HG02885 (cell line): ENCODE measurements at regions not wholly inside any gene's neighbourhood (a gene's known extent, or its start where the extent isn't known, plus 50 kb on each side); places are given as distances from the start of the nearest gene placed in this dataset.
A peak's percentile ranks its signal among the peaks of the same experiment; 100 is the strongest.

Source experiments
- ATAC-seq: cut with Tn5 transposase; IDR thresholded peaks from one replicate; pipeline ENCODE4 v1.9.1; 2021; ENCODE audit warnings: mild to moderate bottlenecking; ENCODE audit not compliant: unreplicated experiment, poor library complexity

DNA sequence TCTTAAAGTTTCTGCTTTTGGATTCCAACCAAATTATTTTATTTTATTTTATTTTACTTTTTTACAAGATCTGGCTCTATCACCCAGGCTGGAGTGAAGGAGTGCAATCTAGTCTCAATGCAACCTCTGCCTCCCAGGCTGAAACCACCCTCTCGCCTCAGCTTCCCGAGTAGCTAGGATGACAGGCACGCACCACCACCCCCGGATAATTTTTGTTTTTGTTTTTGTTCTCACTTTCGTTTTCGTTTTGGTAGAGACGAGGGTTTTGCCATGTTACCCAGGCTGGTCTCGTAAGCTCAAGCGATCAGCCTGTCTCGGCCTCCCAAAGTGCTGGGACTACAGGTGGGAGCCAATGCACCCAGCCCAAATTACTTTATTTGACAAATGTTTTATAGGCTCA is 219.8 kb downstream of the ETS1 start:
- ATAC-seq = peak; percentile 78

DNA sequence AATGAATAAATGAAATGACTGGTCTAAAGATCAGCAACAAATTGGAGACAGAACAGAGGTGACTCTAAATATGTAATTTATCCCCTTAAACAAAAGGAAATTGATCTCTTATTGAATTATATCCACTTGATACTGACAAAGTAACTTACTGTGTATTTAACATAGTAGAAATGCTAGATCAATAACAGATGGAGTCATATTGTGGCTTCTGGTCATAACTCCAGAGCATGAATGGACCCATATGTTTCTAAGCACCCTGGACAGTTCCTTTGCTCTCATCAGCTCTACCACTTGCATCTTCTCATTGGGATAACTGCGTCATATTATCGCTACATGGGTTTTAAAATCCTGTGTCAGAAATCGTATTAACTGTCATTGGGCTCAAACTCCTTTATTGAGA is 222.3 kb downstream of the ETS1 start:
- ATAC-seq = no peak

DNA sequence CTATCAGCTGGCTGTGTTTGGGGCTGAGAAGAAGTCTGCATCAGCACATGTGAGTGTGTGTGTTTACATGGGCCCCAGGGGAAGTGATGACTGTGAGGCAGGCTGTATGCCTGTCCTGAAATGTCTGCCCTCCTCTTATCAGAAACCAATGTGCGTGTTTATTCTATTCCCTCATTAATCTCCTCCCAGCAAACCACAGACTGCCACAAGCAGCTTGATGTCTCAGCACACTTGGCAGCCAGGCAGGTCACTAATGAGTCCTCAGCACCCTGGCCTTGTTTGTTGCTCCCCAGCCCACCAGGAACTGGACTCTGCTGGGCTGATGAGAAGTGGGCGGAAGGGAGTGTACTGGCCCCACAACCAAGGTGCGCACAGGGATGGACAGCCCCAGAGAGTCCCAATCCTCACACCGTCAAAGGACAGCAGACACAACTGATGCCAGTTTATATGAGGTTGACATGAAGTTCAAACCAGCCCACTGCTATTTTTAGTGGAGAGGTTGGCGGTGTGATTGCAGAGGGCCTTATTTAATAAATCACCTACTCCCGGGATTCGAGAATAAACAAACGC is 225.8 kb downstream of the ETS1 start:
- ATAC-seq = no peak

DNA sequence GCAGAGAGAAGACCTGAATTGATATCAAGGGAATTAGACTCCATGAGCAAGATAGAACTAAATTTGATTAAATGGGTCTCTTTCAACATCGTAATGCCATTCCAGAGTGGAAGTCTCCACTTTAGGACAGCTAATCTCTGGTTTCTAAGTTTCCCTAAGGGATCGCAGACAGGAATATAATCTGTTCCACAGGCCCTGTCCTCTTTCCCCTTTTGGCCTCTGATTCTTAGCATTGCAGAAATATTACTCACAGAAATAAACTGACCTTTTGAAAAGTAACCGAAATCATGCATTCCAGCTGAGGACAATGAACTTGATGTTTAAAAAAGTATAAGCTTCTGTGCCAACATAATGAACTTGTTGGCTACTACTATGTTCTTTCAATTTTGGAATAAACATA is 227.8 kb downstream of the ETS1 start:
- no peak for ATAC-seq

DNA sequence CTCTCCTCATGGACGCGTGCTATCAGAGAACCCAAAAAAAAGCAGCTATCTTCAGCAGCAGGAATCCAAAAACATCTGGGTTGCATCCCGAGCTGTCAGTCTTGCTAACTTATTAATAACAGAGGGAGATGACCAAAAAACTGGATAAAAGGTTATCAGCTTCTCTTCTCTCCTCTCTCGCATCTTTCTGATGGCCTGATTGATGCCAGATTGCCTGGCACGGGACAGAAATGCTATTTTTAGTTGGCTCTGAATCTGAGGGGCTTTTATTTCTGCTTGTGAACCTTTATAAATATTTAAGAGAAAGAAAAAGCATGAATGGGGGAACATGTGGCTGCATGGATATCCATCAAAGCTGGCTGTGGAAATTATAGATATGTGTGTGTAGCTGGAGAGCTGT is 230.3 kb downstream of the ETS1 start:
- no peak for ATAC-seq

DNA sequence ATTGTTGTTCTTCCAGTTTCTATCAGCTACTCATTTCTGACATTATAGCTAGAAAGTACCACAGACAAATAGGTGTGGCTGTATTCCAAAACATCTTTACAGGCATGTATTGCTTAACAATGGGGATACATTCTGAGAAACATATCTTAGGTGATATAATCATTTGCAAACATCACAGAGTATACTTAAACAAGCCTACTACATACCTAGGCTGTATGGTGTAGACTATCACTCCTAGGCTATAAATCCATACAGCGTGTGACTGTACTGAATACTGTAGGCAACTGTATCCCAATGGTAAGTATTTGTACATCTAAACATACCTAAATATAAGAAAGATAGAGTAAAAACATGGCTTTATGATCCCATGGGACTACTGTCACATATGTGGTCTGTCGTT is 231.8 kb downstream of the ETS1 start:
- ATAC-seq = no peak

DNA sequence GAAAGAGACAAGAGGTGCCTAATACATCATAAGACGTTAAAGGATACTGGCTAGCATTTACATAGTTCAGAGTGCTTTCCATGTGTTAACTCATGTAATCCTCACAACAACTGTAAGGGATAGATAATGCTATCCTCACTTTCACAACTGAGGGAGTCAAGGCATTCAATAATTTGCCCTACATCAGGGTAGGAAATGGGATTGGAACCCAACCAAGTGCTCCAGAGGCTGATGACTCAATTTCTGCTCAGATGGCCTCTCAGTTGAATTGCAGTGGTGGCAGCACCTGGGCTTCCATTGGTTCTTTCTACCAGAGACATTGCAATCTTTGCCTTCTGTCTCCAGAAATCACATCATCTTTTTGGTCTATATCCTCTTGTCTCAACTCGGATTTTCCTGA is 232.9 kb downstream of the ETS1 start:
- no peak for ATAC-seq

DNA sequence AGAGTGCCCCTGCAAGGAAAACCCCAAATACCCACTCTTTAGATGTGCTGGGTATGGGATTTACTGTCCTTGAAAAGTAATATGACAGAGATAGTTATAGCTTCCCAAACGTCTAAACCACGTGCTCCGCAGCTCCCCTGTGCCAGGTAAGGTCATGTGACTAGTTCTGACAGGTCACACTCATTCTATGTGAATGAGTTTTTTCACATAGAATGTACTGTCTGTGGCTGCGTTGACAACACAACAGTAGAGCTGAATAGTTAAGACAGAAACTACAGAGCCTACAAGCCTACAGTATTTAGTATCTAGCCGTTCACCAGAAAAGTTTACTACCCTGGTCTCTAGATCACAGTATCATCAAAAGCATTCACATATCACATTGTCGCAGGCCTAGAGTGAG is 236.2 kb downstream of the ETS1 start:
- no peak for ATAC-seq

DNA sequence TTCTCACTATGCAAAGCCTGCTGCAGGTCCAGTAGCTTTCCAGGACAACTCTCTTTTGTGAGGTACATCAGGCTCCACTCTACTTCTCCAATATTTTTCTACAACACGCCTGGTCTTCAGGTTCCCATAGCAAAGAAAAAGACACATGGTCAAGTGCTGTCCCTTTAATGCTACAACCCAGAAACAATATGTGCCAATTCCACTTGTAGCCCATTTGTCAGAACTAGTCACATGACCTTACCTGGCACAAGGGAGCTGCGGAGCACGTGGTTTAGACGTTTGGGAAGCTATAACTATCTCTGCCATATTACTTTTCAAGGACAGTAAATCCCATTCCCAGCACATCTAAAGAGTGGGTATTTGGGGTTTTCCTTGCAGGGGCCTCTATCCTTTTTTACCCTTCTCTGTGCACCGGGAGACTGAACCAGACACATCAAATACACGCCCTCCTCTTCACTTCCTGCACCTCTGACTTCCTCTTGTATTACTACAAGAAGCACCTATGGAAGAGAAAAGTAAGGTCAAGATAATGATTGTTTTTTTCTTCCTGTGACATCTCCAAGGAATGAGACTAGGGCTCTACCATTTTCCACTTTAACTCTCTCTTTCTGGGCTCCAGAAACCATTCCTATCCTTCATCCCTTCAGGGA is 237.6 kb downstream of the ETS1 start:
- ATAC-seq = no peak

DNA sequence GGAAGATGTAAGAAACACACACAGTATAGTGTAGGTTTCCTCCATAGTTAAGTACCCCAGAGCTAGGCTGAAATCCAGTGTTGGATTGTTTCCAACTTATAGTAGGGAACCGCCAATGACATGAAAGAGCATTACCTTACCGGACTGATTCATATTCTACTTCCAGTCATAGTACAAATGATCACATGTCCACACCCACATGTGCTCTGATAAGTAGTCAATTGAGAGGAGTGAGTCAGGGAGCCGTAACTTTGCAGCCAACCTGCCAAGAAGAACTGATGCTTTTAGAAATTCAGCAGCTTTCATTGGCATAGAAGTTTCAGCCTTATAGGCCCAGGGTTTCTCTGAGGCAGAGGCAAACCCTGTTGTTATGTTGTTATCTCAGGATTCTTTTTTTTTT is 240.6 kb downstream of the ETS1 start:
- ATAC-seq = no peak

DNA sequence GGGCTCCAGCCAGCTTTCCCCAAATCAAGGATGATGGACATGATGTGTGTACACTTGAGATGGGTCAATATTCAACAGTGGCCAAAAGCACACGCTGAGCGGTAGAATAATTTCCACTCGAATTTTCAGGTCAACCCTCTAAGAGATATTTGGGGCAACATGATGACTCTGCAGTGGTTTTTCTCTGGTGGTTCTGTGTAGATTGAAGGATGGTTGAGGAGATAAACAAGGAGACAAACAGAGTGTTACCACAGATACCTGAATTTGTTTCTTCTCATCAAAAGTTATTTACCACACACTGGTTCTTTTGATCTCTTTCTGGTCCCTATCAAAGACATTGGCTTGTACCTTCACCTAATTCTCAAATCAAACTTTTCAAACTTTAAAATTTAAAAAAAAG is 242.0 kb downstream of the ETS1 start:
- ATAC-seq = no peak

DNA sequence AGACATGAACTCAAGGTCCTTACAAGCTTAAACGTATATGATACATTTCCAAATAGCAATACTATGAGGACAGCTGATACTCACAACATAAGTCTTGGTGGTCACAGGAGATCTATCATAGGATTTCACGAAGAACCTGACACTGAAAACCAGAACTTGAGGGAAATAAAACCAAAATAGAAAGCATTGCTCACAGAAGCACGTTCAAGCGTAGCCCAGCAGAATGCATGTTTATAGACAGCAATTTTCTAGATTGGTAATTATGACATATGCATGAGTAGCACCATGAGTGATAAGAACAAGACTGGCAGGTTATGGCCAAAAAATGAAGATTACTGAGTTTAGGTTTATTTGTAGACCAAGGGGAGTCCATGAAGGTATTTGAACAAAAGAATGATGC is 243.5 kb downstream of the ETS1 start:
- ATAC-seq = no peak

DNA sequence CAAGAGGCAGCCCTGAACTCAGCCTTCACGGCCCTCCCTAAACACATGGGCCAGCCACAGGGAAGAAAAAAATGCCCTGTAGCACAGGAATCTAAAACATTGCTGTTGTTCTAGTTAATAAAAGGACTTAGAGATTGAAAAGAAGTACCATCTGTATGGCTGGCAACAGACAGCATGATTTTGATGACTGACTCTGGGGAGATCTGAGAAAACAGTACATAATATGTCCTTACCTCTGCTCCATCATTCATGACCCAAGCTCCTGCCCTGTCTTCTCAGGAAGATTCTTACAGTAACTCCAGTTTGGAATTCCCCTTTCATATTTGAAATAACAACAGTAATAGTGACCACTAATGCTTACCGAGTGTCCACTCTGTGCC is 244.2 kb downstream of the ETS1 start:
- peak; percentile 20 for ATAC-seq

DNA sequence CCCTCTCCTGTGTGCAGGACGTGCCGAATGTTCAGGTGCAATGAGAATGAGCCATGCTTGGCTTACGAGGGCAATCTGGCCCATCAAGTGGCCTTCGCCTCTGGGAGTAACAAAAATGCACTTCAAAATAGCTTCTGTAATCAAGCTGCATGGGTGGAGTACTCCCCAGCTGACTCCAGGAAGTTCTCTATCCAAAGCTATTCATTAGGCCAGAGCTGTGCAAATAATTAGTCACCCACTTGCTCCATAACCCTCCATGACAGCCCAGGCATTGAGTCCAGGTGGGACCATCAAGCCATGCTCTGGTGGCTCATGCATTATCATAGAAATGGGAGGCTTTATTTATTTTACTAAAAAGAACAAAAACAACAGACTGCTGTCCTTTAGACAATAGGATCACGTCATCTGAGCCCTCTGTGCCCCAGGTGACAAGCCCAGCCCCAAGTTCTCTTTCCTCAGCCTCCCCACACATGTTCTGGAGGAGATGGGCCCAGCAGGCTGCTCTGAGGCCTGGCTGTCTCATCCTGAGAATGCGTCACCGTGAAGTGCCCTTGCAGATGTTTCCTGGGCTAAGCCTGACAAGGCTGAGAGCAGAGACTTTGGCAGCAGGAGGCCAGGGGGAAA is 244.7 kb downstream of the ETS1 start:
- peak; percentile 88 for ATAC-seq

DNA sequence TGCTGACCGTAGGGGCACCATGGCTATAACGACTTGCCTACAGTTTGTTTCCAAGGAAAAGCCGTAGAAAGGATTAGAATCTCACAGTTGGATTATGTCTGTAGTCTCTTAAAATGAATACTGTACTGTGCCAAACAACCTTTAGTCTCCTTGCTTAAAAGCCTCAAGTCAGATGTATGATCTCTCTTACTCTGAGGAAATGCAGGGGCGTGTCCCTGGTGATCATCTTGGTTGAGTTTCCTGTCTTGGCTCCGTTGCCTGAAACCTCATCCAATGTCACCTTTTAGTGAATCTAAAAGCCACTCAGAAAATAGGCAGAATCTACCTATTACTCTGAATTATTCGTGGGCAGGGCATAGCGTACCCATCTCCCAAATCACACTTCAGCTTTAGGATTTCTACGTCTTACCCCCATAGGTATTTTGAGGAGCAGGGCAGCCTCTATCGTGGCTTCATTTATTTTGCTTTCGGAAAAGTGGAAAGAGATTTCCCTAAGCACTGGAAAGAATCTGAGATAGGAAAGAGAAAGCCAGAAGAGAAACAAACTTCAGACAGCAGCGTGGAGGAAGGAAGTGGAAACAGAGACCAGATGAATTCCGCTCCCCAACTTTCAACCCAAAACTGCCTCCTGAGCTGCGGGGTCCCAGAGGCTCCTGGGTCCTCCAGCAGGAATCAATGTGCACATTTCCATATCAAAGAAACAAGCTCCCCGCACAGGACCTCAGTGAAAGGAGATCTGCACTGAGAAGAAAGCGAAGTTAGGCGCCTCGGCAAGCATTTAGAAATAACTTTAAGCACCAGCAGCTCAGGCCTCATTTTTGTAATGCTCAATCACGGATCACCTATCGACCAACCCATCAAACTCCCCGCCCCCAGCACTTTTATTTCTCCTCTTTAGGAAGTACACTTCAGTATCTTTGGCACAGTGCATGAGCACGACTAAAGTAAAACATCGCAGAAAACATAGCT is 245.8 kb downstream of the ETS1 start:
- ATAC-seq = no peak

DNA sequence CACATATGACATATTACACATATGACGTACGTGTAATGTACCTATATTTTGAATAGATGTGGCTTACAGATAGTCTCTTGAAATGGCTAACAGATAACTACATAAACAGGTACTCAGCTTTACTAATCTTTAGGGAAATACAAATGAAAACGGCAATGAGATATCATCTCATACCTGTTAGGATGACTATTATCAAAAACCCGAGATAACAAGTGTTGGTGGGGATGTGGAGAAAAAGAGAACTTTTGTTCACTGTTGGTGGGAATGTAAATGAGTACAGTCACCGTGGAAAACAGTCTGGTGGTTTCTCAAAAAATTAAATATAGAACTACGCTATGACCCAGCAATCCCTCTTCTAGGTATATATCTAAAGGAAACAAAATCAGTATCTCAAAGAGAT is 247.6 kb downstream of the ETS1 start:
- ATAC-seq = no peak

DNA sequence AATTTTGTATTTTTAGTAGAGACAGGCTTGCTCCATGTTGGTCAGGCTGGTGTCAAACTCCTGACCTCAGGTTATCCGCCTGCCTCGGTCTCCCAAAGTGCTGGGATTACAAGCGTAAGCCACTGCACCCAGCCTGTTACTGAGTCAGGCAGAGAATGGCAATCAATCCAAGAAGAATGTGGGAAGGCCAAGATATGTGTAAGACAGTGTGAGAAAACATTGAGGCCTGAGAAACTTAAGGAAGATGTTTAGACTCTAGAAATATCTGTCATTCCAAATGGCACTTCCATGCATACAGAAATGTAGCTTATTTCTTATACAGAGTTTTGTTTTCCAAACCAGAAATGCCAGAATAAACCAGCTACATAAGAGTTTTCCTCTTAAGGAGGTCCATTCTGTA is 248.5 kb downstream of the ETS1 start:
- no peak for ATAC-seq

DNA sequence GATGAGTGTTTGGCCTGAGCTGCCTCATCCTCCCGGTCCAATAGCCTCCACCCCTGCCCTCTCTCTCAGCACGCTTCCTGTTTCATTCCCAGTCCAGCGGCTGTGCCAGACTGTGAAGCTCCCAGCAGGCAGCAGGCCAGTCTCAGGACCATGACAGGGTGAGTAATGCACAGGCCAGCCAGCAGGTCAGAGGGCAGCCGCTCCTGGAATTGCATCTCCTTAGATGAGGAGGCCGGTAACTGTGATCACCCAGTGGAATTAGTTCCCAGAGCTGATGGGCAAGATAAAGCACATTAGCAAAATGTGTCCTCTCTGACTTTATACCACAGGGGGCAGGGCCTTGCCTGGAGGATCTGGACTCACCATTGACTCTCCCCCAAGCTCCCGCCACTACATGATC is 251.2 kb downstream of the ETS1 start:
- ATAC-seq = no peak

DNA sequence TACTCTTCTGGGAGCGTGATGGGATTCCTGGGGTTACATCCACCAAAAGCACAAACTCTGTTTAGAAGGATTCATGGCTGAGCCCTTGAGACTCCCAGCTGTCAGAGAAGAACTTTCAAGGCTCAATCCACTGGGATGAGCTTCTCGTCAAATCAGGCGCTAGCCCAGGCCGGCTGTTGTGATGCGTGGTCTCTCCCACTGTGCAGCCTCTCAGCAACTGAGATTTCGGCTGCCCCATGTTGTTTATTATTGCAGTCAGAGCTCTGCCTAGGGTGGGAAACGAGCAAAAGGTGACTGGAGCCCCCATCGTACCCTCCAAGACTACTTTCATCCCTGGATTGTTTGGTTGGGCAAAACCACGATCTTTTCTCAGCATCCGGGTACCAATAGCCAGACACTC is 251.6 kb downstream of the ETS1 start:
- ATAC-seq = no peak

DNA sequence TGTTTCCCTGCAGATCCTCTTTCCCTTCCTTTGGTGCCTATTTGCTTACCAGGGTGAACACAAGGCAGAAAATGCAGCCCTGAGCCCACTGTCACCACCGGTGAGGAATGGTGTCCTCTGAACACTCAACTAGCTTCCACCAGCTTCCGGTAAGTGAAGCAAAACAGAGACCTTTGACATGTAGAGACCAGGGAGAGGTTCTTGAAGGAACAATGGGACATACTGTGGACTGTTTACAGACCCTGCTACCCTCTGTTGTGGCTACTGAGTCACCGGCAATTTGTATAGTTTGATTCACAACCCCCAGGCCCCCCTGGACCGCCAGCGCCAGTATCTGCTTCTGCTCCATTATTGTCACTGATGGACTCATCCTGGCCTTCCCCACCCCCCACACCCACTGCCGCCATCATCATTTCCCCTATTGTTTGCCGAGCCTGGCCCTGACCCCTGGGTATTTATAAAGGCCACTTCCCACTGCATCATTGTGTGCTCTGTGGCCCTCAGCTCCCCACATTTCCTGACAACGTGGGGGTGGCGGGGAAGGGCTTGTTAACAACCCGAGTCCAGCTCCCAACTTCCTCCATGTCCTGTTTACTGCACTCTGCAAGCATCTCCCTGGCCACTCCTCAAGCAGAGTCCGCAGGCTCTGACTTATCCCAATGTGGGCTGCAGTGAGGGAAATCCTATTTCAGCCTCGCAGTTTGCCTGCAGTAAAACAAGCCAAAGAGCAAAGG is 252.9 kb downstream of the ETS1 start:
- ATAC-seq = no peak
